Mesothelial cell of epicardium (in vitro differentiated cells): ENCODE measurements at regions not wholly inside any gene's neighbourhood (a gene's known extent, or its start where the extent isn't known, plus 50 kb on each side); places are given as distances from the start of the nearest gene placed in this dataset.
"Not testable (repeated sequence)": the region's sequence is repeated elsewhere in the genome, so short reads cannot be mapped to it uniquely, and the experiment has no call there.

Source experiments
- DNase-seq, 2 experiments: peaks; one replicate each; pipeline ENCODE4 v3.0.0; 2021; ENCODE audit warnings: low spot score in 2 of 2; ENCODE audit not compliant: unreplicated experiment in 2 of 2
- H3K27ac Mint-ChIP-seq: 2 replicates; pipeline ENCODE4 v1.8.0; 2021; ENCODE audit warnings: mixed read lengths
- H3K27me3 Mint-ChIP-seq: 2 replicates; pipeline ENCODE4 v1.8.0; 2021; ENCODE audit warnings: low read depth, mixed read lengths
- H3K36me3 Mint-ChIP-seq: 2 replicates; pipeline ENCODE4 v1.8.0; 2021; ENCODE audit warnings: mixed read lengths
- H3K4me1 Mint-ChIP-seq: 2 replicates; pipeline ENCODE4 v1.8.0; 2021; ENCODE audit warnings: mixed read lengths
- H3K4me3 Mint-ChIP-seq: 2 replicates; pipeline ENCODE4 v1.8.0; 2021; ENCODE audit warnings: mild to moderate bottlenecking, moderate library complexity, mixed read lengths
- H3K9me3 Mint-ChIP-seq: 2 replicates; pipeline ENCODE4 v1.8.0; 2021; ENCODE audit warnings: mixed read lengths
- CTCF ChIP-seq: fragments of 200-600 bp; sonication (generic); IDR thresholded peaks from one replicate; pipeline ENCODE4 v1.5.0; 2021; ENCODE audit warnings: antibody characterized with exemption; ENCODE audit not compliant: unreplicated experiment

DNA sequence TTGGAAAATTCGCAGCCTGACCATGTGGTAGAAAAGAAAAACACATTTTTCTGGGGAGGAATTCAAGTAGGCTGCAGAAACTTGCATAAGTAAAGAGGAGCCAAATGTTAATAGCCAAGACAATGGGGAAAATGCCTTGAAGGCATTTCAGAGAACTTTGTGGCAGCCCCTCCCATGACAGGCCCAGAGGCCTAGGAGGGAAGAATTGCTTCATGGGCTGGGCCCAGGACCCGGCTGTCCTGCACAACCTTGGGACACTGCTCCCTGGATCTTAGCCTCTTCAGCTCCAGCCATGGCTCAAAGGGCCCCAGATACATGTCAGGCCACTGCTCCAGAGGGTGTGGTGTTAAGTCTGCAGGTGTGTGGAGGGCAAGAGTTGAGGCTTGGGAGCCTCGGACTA is 158.6 kb downstream of the OSTF1 start:
- peaks cover 53% of the 10 kb centered on the region for H3K9me3 Mint-ChIP-seq
- H3K4me1 Mint-ChIP-seq, result peaks cover 9% of the 10 kb centered on the region
- no peak for TF ChIP-seq CTCF
- peaks cover 18% of the 10 kb centered on the region for H3K36me3 Mint-ChIP-seq
- no peaks in the 10 kb centered on the region for H3K27me3 Mint-ChIP-seq
- DNase-seq, result no peak
- no peak overlapping the region for H3K27ac Mint-ChIP-seq
- H3K4me3 Mint-ChIP-seq, result no peak overlapping the region

GRCh38 chr9:75265525-75265972 is 177.2 kb downstream of the OSTF1 start:
- TF ChIP-seq CTCF, result peak; percentile 96
- Mint-ChIP-seq H3K27ac (no peak overlapping the region), H3K36me3 (peaks cover 2% of the 10 kb centered on the region), H3K9me3 (peaks cover 6% of the 10 kb centered on the region), H3K27me3 (peaks cover 10% of the 10 kb centered on the region), H3K4me3 (no peak overlapping the region), H3K4me1 (peaks cover 19% of the 10 kb centered on the region)
- DNase-seq, result peak in 1 of 2 experiments; percentile 58

GRCh38 chr9:75269197-75269596 is 180.9 kb downstream of the OSTF1 start:
- DNase-seq, result no peak
- Mint-ChIP-seq H3K4me3 (no peak overlapping the region), H3K27me3 (peaks cover 7% of the 10 kb centered on the region), H3K4me1 (peaks cover 11% of the 10 kb centered on the region), H3K36me3 (peaks cover 9% of the 10 kb centered on the region), H3K9me3 (peaks cover 22% of the 10 kb centered on the region), H3K27ac (no peak overlapping the region)
- TF ChIP-seq CTCF, result no peak

DNA sequence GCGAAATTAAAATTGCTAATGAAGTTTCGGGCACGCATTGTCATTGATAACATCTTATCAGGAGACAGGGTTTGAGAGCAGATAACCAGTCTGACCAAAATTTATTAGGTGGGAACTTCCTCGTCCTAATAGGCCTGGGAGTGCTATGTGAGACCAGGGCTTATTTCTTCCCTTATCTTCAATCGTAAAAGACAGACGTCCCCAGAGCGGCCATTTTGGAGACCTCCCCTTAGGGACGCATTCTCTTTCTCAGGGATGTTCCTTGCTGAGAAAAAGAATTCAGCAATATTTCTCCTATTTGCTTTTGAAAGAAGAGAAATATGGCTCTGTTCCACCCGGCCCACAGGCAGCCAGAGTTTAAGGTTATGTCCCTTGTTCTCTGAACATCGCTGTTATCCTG is 184.7 kb downstream of the OSTF1 start:
- H3K27ac Mint-ChIP-seq, H3K4me1 Mint-ChIP-seq, H3K27me3 Mint-ChIP-seq, DNase-seq, H3K36me3 Mint-ChIP-seq, H3K4me3 Mint-ChIP-seq: not testable (repeated sequence)
- peaks cover 44% of the 10 kb centered on the region for H3K9me3 Mint-ChIP-seq

- no peaks in the 10 kb centered on the region for H3K4me1 Mint-ChIP-seq
- H3K36me3 Mint-ChIP-seq, result peaks cover 9% of the 10 kb centered on the region
- peaks cover 50% of the 10 kb centered on the region for H3K9me3 Mint-ChIP-seq
- no peak for TF ChIP-seq CTCF
- H3K4me3 Mint-ChIP-seq, result no peak overlapping the region
- no peaks in the 10 kb centered on the region for H3K27me3 Mint-ChIP-seq
- no peak for DNase-seq
- no peak overlapping the region for H3K27ac Mint-ChIP-seq
Measured at GRCh38 chr9:75274781-75275180, 186.5 kb downstream of the OSTF1 start.

DNA sequence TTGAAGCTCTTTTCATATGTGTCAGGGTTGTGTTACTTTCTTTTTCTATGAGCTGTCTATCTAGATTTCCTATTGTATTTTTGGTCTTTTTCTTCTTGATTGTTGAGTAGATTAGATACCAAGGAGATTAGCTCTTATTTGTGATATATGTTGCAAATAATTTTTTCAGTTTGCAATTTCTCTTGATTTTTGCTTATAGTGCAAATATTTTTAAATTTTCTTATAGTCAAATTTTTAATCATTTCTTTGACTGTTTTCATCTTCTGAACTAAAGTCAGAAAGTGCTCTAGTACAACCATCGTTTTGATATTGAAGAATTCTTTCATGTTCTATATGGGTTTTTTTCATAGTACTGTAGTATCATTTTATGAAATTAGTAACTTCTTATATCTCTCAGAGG is 193.7 kb downstream of the OSTF1 start:
- H3K9me3 Mint-ChIP-seq, result peaks cover 48% of the 10 kb centered on the region

More for the DNA sequence above, 193.7 kb downstream of the OSTF1 start:
- Mint-ChIP-seq H3K36me3 (peaks cover 2% of the 10 kb centered on the region), H3K4me3 (no peak overlapping the region), H3K27ac (no peak overlapping the region), H3K4me1 (no peaks in the 10 kb centered on the region), H3K27me3 (no peaks in the 10 kb centered on the region)
- TF ChIP-seq CTCF, result no peak
- DNase-seq, result no peak
